ENCODE measurements at regions not wholly inside any gene's neighbourhood (a gene's known extent, or its start where the extent isn't known, plus 50 kb on each side); places are given as distances from the start of the nearest gene placed in this dataset.

DNA sequence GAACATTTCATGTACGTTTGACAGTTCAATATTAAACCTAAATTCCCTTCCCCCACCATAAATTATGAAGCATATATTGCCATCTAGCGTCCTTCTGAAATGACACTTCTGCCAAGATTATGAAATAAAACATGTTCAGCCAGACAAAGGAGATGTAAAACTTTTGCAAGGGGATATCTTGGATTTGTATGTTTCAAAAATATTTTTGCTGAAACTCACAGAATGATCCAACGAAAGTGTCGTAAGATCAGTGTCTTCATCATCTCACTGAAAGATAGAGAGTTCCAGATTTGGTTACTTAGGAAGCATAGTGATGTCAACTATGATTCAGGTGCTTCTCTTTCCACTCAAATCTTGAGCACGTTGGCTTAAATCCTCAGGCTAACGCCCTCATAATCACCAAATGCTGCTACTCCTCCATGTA, 904.3 kb downstream of the XPNPEP1 start:
- Histone ChIP-seq H3K27ac (ENCODE audit: low read depth, low read length, poor library complexity, severe bottlenecking) (no peak overlapping the region), H2AFZ (ENCODE audit: low read length) (no peak overlapping the region)
- BruUV-seq (replicated peaks): no TSS peak

GRCh38 chr10:109007514-109007913, 915.8 kb downstream of the XPNPEP1 start:
- H3K4me2 ChIP-seq (ENCODE audit: low read length): no peak overlapping the region
- intact Hi-C loops (cut with micrococcal nuclease; ENCODE audit: unreplicated experiment): no loop called here
- no peaks in the 10 kb centered on the region for H3K4me1 ChIP-seq (ENCODE audit: insufficient read depth, low read length, poor library complexity, severe bottlenecking)
- CTCF ChIA-PET (ENCODE audit: unreplicated experiment): no interaction called here
- no peaks in the 10 kb centered on the region for H3K9me3 ChIP-seq (ENCODE audit: low read length)
- POLR2A ChIA-PET: no interaction called here
- no peaks in the 10 kb centered on the region for H3K36me3 ChIP-seq (ENCODE audit: insufficient read depth, low read length)
- DNase-seq (ENCODE audit: low spot score): no peak
- no peaks in the 10 kb centered on the region for H3K9me2 ChIP-seq (ENCODE audit: insufficient read depth, low read length)
- BruUV-seq (replicated peaks): no TSS peak
- no peaks in the 10 kb centered on the region for H3K79me2 ChIP-seq (ENCODE audit: insufficient read depth, low read depth, low read length)
- no peak overlapping the region for H3K27ac ChIP-seq (ENCODE audit: low read depth, low read length, poor library complexity, severe bottlenecking)
- no peaks in the 10 kb centered on the region for H4K20me1 ChIP-seq (ENCODE audit: insufficient read depth, low read length)
- TF ChIP-seq EZH2phosphoT487 (IDR thresholded peaks at IDR 0.05; ENCODE audit: borderline replicate concordance, low read depth, low read length) (no peak), CTCF (conservative IDR thresholded peaks at IDR 0.05; ENCODE audit: low read length) (no peak)
- no peak overlapping the region for H3K4me3 ChIP-seq (ENCODE audit: low read depth, low read length, poor library complexity, severe bottlenecking)
- H2AFZ ChIP-seq (ENCODE audit: low read length): no peak overlapping the region

More for the DNA sequence above, 904.3 kb downstream of the XPNPEP1 start:
- Histone ChIP-seq H3K4me1 (ENCODE audit: insufficient read depth, low read length, poor library complexity, severe bottlenecking) (no peaks in the 10 kb centered on the region), H3K4me3 (ENCODE audit: low read depth, low read length, poor library complexity, severe bottlenecking) (no peak overlapping the region), H3K79me2 (ENCODE audit: insufficient read depth, low read depth, low read length) (no peaks in the 10 kb centered on the region), H4K20me1 (ENCODE audit: insufficient read depth, low read length) (no peaks in the 10 kb centered on the region), H3K4me2 (ENCODE audit: low read length) (no peak overlapping the region), H3K36me3 (ENCODE audit: insufficient read depth, low read length) (no peaks in the 10 kb centered on the region), H3K9me2 (ENCODE audit: insufficient read depth, low read length) (no peaks in the 10 kb centered on the region), H3K9me3 (ENCODE audit: low read length) (no peaks in the 10 kb centered on the region)
- CTCF ChIA-PET (ENCODE audit: unreplicated experiment): no interaction called here
- POLR2A ChIA-PET: no interaction called here
- intact Hi-C loops (cut with micrococcal nuclease; ENCODE audit: unreplicated experiment): no loop called here
- peak; percentile 70 for TF ChIP-seq CTCF (conservative IDR thresholded peaks at IDR 0.05; ENCODE audit: low read length)
- no peak for TF ChIP-seq EZH2phosphoT487 (IDR thresholded peaks at IDR 0.05; ENCODE audit: borderline replicate concordance, low read depth, low read length)
- DNase-seq (ENCODE audit: low spot score): peak; percentile 4

DNA sequence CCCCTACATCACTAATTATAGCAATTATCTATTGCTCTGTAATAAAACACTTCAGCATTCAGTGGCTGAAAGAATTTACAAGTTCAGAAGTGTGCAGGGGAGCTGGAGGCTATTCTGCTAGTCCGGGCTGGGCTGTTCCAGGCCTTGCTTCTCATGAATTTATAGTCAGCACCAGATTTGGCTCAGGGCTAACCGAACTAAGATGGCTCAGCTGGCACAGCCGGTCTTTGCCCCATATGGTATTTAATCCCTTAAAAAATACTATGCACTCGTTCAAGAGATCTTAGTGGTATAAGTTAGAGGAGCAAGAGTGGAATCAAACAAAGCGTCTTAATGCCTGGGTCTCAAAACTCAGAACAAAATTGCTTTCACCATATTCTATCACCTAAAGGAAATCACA, 932.9 kb downstream of the XPNPEP1 start:
- no peaks in the 10 kb centered on the region for H3K79me2 ChIP-seq (ENCODE audit: insufficient read depth, low read depth, low read length)
- no peaks in the 10 kb centered on the region for H3K36me3 ChIP-seq (ENCODE audit: insufficient read depth, low read length)
- no peak overlapping the region for H3K4me3 ChIP-seq (ENCODE audit: low read depth, low read length, poor library complexity, severe bottlenecking)
- H3K4me1 ChIP-seq (ENCODE audit: insufficient read depth, low read length, poor library complexity, severe bottlenecking): no peaks in the 10 kb centered on the region
- H3K4me2 ChIP-seq (ENCODE audit: low read length): no peak overlapping the region
- CTCF ChIA-PET (ENCODE audit: unreplicated experiment): no interaction called here
- H2AFZ ChIP-seq (ENCODE audit: low read length): no peak overlapping the region
- no peaks in the 10 kb centered on the region for H4K20me1 ChIP-seq (ENCODE audit: insufficient read depth, low read length)
- DNase-seq (ENCODE audit: low spot score): no peak
- no peaks in the 10 kb centered on the region for H3K9me3 ChIP-seq (ENCODE audit: low read length)
- intact Hi-C loops (cut with micrococcal nuclease; ENCODE audit: unreplicated experiment): no loop called here
- TF ChIP-seq CTCF (conservative IDR thresholded peaks at IDR 0.05; ENCODE audit: low read length) (no peak), EZH2phosphoT487 (IDR thresholded peaks at IDR 0.05; ENCODE audit: borderline replicate concordance, low read depth, low read length) (no peak)
- POLR2A ChIA-PET: no interaction called here
- H3K27ac ChIP-seq (ENCODE audit: low read depth, low read length, poor library complexity, severe bottlenecking): no peak overlapping the region
- BruUV-seq (replicated peaks): no TSS peak
- H3K9me2 ChIP-seq (ENCODE audit: insufficient read depth, low read length): no peaks in the 10 kb centered on the region

Data from OCI-LY7 (cell line).